B cell (primary cell): ENCODE measurements at regions not wholly inside any gene's neighbourhood (a gene's known extent, or its start where the extent isn't known, plus 50 kb on each side); places are given as distances from the start of the nearest gene placed in this dataset.

Experiments used
- ATAC-seq: fragments of 200-7000 bp; cut with Tn5 transposase; one replicate; pipeline ENCODE4 v1.10.0; 2021; ENCODE audit warnings: low read depth, mild to moderate bottlenecking, moderate number of reproducible peaks, moderate library complexity
- CTCF ChIA-PET: fragments of 350-600 bp; sonication (Branson Sonifier 250); formaldehyde crosslinking; loops from one replicate; lab custom pipeline; 2021; ENCODE audit warnings: antibody characterized with exemption, inconsistent platforms; lab: Charles Lee
- POLR2A ChIA-PET: fragments of 350-600 bp; sonication (Branson Sonifier 250); formaldehyde crosslinking; loops from one replicate; lab custom pipeline; 2021; ENCODE audit warnings: antibody characterized with exemption; lab: Charles Lee
- DNase-seq: peaks from one replicate; pipeline ENCODE4 v3.0.0; 2013
- H2AFZ ChIP-seq: 2 replicates; pipeline ENCODE4 v1.6.1; 2012; ENCODE audit warnings: mild to moderate bottlenecking, low read depth, low read length; ENCODE audit not compliant: insufficient read depth, poor library complexity, severe bottlenecking
- H3K27ac ChIP-seq, 2 donors: 1 replicate in 1 of 2; 2 replicates in 1 of 2; pipeline ENCODE4 v1.5.1; 2012 to 2013; ENCODE audit warnings: low read length in 2 of 2, mild to moderate bottlenecking in 2 of 2, moderate library complexity in 1 of 2
- H3K27me3 ChIP-seq, 4 experiments: fragments of 200-600 bp in 1 of 4; sonication (generic) in 1 of 4; replicated peaks in 1 of 4; 1 replicate in 2 of 4; 2 replicates in 2 of 4; pipeline versions ENCODE4 v1.6.1 to v1.7.0; 2013 to 2016; ENCODE audit warnings: low read length in 3 of 4, mild to moderate bottlenecking in 2 of 4, mixed read lengths in 1 of 4, moderate library complexity in 1 of 4; ENCODE audit not compliant: insufficient read depth in 4 of 4, control insufficient read depth in 3 of 4; ENCODE audit errors: control extremely low read depth in 1 of 4
- H3K36me3 ChIP-seq, 2 experiments: replicated peaks in 1 of 2; 1 replicate in 1 of 2; 2 replicates in 1 of 2; pipeline versions ENCODE4 v1.6.1 to v1.7.1; 2013; ENCODE audit warnings: low read length in 1 of 2; ENCODE audit not compliant: insufficient read depth in 2 of 2, control insufficient read depth in 1 of 2; ENCODE audit errors: control extremely low read depth in 1 of 2, extremely low read depth in 1 of 2
- H3K4me1 ChIP-seq, 2 donors: fragments of 200-600 bp in 1 of 2; sonication (generic) in 1 of 2; 1 replicate in 1 of 2; 2 replicates in 1 of 2; pipeline versions ENCODE4 v1.5.1 to v1.6.1; 2013 to 2017; ENCODE audit warnings: low read length in 2 of 2; ENCODE audit not compliant: control insufficient read depth in 2 of 2, insufficient read depth in 2 of 2
- H3K4me2 ChIP-seq: replicated peaks from 2 replicates; pipeline ENCODE3; 2012; ENCODE audit warnings: mild to moderate bottlenecking, low read depth, low read length; ENCODE audit not compliant: poor library complexity, severe bottlenecking
- H3K4me3 ChIP-seq, 5 experiments: fragments of 200-600 bp in 1 of 5; sonication (generic) in 1 of 5; 1 replicate in 3 of 5; 2 replicates in 2 of 5; pipeline versions ENCODE4 v1.5.1 to v1.7.0; 2011 to 2016; ENCODE audit warnings: low read length in 4 of 5, mild to moderate bottlenecking in 4 of 5, low read depth in 2 of 5, control low read depth in 1 of 5, moderate library complexity in 1 of 5; ENCODE audit not compliant: insufficient read depth in 1 of 5; ENCODE audit errors: control extremely low read depth in 1 of 5, extremely low read depth in 1 of 5
- H3K79me2 ChIP-seq: fragments of 200-600 bp; sonication (generic); one replicate; pipeline ENCODE4 v1.6.0; 2016; ENCODE audit warnings: low read length; ENCODE audit not compliant: control insufficient read depth, insufficient read depth
- H3K9ac ChIP-seq: fragments of 200-600 bp; sonication (generic); 2 replicates; pipeline ENCODE4 v1.6.1; 2017; ENCODE audit warnings: mild to moderate bottlenecking, low read length, moderate library complexity
- H3K9me3 ChIP-seq, 3 donors: one replicate each; pipeline versions ENCODE4 v1.6.1 to v1.7.1; 2013; ENCODE audit warnings: low read length in 2 of 3; ENCODE audit not compliant: control insufficient read depth in 2 of 3, insufficient read depth in 1 of 3; ENCODE audit errors: control extremely low read depth in 1 of 3
- H4K20me1 ChIP-seq: 2 replicates; pipeline ENCODE4 v1.6.0; 2012; ENCODE audit warnings: mild to moderate bottlenecking, low read length; ENCODE audit not compliant: insufficient read depth, control insufficient read depth, poor library complexity, severe bottlenecking
- H3K27ac Mint-ChIP-seq: one replicate; pipeline ENCODE4 v1.8.0; 2021; ENCODE audit warnings: mixed read lengths
- H3K27me3 Mint-ChIP-seq: one replicate; pipeline ENCODE4 v1.8.0; 2021; ENCODE audit warnings: mixed read lengths
- H3K4me1 Mint-ChIP-seq: one replicate; pipeline ENCODE4 v1.8.0; 2021; ENCODE audit warnings: mixed read lengths
- H3K4me3 Mint-ChIP-seq: one replicate; pipeline ENCODE4 v1.8.0; 2021; ENCODE audit warnings: mixed read lengths
- H3K9me3 Mint-ChIP-seq: one replicate; pipeline ENCODE4 v1.8.0; 2022; ENCODE audit warnings: mixed read lengths; ENCODE audit not compliant: insufficient read depth
- EZH2 ChIP-seq: IDR thresholded peaks from 2 replicates; pipeline ENCODE4 v1.6.1; 2012; ENCODE audit warnings: borderline replicate concordance, low read depth, mild to moderate bottlenecking, moderate library complexity, low read length; ENCODE audit not compliant: insufficient read depth, poor library complexity, severe bottlenecking
- WGBS: methylation state at CpG from one replicate; pipeline ENCODE4 v1.1.5; 2013; ENCODE audit warnings: missing lambda C conversion rate; ENCODE audit not compliant: insufficient coverage; 5-methylcytosine and 5-hydroxymethylcytosine counted together
- intact Hi-C: fragments of 100-400 bp; cut with micrococcal nuclease; formaldehyde crosslinking; loops from one replicate; pipeline ENCODE4 v1.10.0; 2022
- TF ChIP-seq, protein P1 (sequence below): fragments of 200-600 bp; IDR thresholded peaks from one replicate; pipeline ENCODE4 v1.8.0; 2022; ENCODE audit warnings: antibody characterized with exemption, mild to moderate bottlenecking

DNA sequence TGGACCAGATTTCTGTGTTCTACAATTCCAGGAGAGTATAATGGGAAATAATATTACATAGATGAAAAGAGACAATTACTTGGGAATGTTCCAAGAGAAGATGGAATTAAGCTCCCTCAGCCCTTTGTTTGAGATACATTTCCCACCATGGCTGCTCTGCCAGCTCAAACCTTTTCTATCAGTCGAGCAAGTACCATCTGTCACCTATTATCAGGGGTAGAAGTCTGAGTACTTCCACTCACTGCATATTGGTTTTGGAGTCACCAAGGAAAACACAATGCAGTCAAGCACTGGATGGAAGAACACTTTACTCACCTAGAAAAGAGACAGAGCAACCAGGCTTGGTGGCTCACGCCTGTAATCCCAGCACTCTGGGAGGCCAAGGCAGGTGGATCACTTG lies 270.4 kb upstream of the FAR2 start:
- POLR2A ChIA-PET = no interaction called here
- no peaks in the 10 kb centered on the region for H3K79me2 ChIP-seq
- Mint-ChIP-seq H3K4me3 (no peak overlapping the region), H3K27me3 (no peaks in the 10 kb centered on the region), H3K9me3 (no peaks in the 10 kb centered on the region), H3K27ac (no peak overlapping the region), H3K4me1 (no peaks in the 10 kb centered on the region)
- TF ChIP-seq, protein P1, sequence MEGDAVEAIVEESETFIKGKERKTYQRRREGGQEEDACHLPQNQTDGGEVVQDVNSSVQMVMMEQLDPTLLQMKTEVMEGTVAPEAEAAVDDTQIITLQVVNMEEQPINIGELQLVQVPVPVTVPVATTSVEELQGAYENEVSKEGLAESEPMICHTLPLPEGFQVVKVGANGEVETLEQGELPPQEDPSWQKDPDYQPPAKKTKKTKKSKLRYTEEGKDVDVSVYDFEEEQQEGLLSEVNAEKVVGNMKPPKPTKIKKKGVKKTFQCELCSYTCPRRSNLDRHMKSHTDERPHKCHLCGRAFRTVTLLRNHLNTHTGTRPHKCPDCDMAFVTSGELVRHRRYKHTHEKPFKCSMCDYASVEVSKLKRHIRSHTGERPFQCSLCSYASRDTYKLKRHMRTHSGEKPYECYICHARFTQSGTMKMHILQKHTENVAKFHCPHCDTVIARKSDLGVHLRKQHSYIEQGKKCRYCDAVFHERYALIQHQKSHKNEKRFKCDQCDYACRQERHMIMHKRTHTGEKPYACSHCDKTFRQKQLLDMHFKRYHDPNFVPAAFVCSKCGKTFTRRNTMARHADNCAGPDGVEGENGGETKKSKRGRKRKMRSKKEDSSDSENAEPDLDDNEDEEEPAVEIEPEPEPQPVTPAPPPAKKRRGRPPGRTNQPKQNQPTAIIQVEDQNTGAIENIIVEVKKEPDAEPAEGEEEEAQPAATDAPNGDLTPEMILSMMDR = no peak
- no peak for TF ChIP-seq EZH2
- CTCF ChIA-PET = no interaction called here
- DNase-seq (no peak), ATAC-seq (no peak)
- no peak overlapping the region for H3K27ac ChIP-seq
- H4K20me1 ChIP-seq = no peaks in the 10 kb centered on the region
- no peak overlapping the region for H3K4me2 ChIP-seq
- no peaks in the 10 kb centered on the region for H3K4me1 ChIP-seq
- no peak overlapping the region for H3K4me3 ChIP-seq
- no peaks in the 10 kb centered on the region for H3K27me3 ChIP-seq
- 100% methylated on average over 1 of the region's 2 CpGs for WGBS
- intact Hi-C loops = no loop called here
- H2AFZ ChIP-seq = no peak overlapping the region
- H3K36me3 ChIP-seq = no peaks in the 10 kb centered on the region
- no peak overlapping the region for H3K9ac ChIP-seq
- H3K9me3 ChIP-seq = no peaks in the 10 kb centered on the region

- Histone ChIP-seq H3K9ac (no peak overlapping the region), H2AFZ (no peak overlapping the region), H3K4me2 (no peak overlapping the region), H3K27me3 (no peaks in the 10 kb centered on the region), H3K4me1 (no peaks in the 10 kb centered on the region), H4K20me1 (no peaks in the 10 kb centered on the region), H3K27ac (no peak overlapping the region), H3K4me3 (no peak overlapping the region), H3K36me3 (no peaks in the 10 kb centered on the region), H3K9me3 (no peaks in the 10 kb centered on the region), H3K79me2 (no peaks in the 10 kb centered on the region)
- Mint-ChIP-seq H3K4me3 (no peak overlapping the region), H3K27me3 (no peaks in the 10 kb centered on the region), H3K4me1 (no peaks in the 10 kb centered on the region), H3K27ac (no peak overlapping the region), H3K9me3 (no peaks in the 10 kb centered on the region)
- 88% methylated on average over 1 of the region's 2 CpGs for WGBS
- ChIA-PET CTCF (no interaction called here), POLR2A (no interaction called here)
- ATAC-seq (no peak), DNase-seq (no peak)
- no peak for TF ChIP-seq EZH2
- TF ChIP-seq, protein P1 = no peak
- intact Hi-C loops = no loop called here
Measured at GRCh38 chr12:28879379-28879778, 269.7 kb upstream of the FAR2 start.
